ENCODE measurements at regions not wholly inside any gene's neighbourhood (a gene's known extent, or its start where the extent isn't known, plus 50 kb on each side); places are given as distances from the start of the nearest gene placed in this dataset.
"Not testable (repeated sequence)": the region's sequence is repeated elsewhere in the genome, so short reads cannot be mapped to it uniquely, and the experiment has no call there.

DNA sequence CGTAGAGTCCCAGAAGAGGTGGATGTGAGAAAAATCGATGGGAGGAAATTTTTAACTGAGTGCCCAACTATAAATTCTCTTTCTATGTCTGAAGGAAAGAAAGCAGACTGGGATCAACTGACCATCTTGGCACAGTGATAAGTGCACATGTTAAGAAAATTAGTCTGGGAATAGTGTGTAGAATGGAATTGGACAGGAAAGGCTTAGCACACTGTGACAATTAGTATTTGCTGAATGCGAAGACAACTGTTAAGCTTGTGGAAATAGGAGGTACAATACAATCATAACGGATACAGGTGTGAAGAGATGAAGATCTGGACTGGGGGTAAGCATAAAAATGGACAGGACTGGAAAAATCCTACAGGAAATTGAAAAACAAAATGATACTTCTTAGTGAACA lies 114.3 kb downstream of the FAM50B start:
- no peak for TF ChIP-seq POLR2A (IDR thresholded peaks at IDR 0.05)
- TF ChIP-seq, protein P1, sequence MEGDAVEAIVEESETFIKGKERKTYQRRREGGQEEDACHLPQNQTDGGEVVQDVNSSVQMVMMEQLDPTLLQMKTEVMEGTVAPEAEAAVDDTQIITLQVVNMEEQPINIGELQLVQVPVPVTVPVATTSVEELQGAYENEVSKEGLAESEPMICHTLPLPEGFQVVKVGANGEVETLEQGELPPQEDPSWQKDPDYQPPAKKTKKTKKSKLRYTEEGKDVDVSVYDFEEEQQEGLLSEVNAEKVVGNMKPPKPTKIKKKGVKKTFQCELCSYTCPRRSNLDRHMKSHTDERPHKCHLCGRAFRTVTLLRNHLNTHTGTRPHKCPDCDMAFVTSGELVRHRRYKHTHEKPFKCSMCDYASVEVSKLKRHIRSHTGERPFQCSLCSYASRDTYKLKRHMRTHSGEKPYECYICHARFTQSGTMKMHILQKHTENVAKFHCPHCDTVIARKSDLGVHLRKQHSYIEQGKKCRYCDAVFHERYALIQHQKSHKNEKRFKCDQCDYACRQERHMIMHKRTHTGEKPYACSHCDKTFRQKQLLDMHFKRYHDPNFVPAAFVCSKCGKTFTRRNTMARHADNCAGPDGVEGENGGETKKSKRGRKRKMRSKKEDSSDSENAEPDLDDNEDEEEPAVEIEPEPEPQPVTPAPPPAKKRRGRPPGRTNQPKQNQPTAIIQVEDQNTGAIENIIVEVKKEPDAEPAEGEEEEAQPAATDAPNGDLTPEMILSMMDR (IDR thresholded peaks at IDR 0.05) = no peak
- no peaks in the 10 kb centered on the region for H3K9me3 ChIP-seq (replicated peaks in 1 of 3)
- 70 to 80% (median 74%) methylated on average over 4 of the region's 4 CpGs for WGBS, 4 donors
- H3K4me1 ChIP-seq (replicated peaks in 1 of 2) = no peaks in the 10 kb centered on the region
- no peaks in the 10 kb centered on the region for H3K36me3 ChIP-seq (replicated peaks in 1 of 2)
- no peak for DNase-seq
- no peaks in the 10 kb centered on the region for H3K27me3 ChIP-seq
- no peak overlapping the region for H3K4me3 ChIP-seq
- H3K27ac ChIP-seq = no peak overlapping the region
- intact Hi-C loops (cut with DNase I) = no loop called here

DNA sequence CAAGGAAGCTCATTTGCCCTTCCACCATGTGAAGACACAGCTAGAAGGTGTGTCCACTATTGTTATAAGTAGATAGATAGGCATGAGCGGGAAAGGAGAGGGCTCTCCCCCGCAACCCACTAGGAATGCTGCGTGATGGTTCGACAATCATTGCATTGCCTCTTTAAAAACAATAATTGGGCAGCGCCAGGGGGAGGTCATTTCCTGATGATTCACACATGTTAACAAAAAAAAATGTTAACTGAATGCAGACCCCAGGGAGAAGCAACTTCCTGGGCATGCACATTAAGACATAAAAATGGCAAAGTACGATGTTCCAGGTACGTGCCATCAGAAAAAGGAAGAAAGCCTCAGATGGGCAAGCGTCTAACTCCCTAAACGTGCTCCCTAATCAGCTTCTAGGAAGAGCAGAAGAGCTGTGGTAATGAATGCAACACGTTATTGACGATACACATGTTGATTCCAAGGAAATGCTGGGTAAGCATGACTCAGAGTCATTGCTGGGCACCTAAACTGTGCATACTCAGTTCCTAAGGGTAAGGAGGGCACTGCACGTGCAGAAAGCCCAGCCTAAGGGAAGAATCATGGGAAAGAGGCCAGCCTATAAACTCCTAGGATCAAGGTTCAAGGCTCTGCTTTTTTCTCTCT lies 113.7 kb downstream of the FAM217A start:
- Histone ChIP-seq H3K27me3 (no peaks in the 10 kb centered on the region), H3K36me3 (replicated peaks in 1 of 2) (no peaks in the 10 kb centered on the region), H3K4me3 (no peak overlapping the region), H3K4me1 (replicated peaks in 1 of 2) (no peaks in the 10 kb centered on the region), H3K9me3 (replicated peaks in 1 of 3) (no peaks in the 10 kb centered on the region), H3K27ac (no peak overlapping the region)
- intact Hi-C loops (cut with DNase I) = no loop called here
- DNase-seq = no peak
- TF ChIP-seq, protein P1 (IDR thresholded peaks at IDR 0.05) = no peak
- TF ChIP-seq POLR2A (IDR thresholded peaks at IDR 0.05) = no peak
- 80 to 83% (median 81%) methylated on average over 12 of the region's 12 CpGs for WGBS, 4 donors

DNA sequence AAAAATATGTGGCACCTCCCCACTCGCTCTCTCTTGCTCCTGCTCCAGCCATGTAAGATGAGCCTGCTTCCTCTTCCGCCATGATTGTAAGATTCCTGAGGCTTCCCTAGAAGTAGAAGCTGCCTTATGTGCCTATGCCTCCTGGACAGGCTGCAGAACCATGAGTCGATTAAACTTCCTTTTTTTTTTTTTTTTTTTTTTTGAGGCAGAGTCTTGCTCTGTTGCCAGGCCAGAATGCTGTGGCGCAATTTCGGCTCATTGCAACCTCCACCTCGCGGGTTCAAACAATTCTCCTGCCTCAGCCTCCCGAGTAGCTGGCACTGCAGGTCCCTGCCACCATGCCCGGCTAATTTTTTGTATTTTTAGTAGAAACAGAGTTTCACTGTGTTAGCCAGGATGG lies 112.5 kb downstream of the FAM217A start:
- no peak for TF ChIP-seq POLR2A (IDR thresholded peaks at IDR 0.05)
- TF ChIP-seq, protein P1 (IDR thresholded peaks at IDR 0.05) = no peak
- no peaks in the 10 kb centered on the region for H3K9me3 ChIP-seq (replicated peaks in 1 of 3)
- 85 to 98% (median 91%) methylated on average over 9 of the region's 9 CpGs for WGBS, 4 donors
- no peak overlapping the region for H3K4me3 ChIP-seq
- intact Hi-C loops (cut with DNase I) = no loop called here
- DNase-seq = no peak
- H3K27me3 ChIP-seq = no peaks in the 10 kb centered on the region
- no peaks in the 10 kb centered on the region for H3K4me1 ChIP-seq (replicated peaks in 1 of 2)
- no peaks in the 10 kb centered on the region for H3K36me3 ChIP-seq (replicated peaks in 1 of 2)
- no peak overlapping the region for H3K27ac ChIP-seq

DNA sequence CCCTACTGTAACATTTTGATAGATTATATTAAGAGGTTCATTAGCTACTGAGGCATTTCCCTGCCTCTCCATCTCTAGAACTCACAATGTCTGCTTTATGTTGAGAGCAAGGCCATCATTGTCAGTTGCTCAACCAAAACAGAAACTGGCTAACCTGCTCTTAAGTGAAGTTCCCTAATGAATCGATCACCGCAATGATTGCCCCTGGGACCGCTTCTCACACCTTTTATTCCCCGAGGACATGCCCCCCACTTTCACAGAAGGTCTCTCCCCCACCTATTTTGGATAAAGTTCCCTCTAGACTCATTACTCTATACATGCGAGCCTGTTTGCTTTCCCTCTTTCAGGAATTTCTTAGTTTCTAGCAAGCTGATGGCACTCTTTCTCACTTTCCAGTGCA lies 108.8 kb downstream of the FAM217A start:
- 94 to 97% (median 95%) methylated on average over 5 of the region's 5 CpGs for WGBS, 4 donors
- Histone ChIP-seq H3K27me3 (no peaks in the 10 kb centered on the region), H3K4me1 (replicated peaks in 1 of 2) (no peaks in the 10 kb centered on the region), H3K9me3 (replicated peaks in 1 of 3) (no peaks in the 10 kb centered on the region), H3K4me3 (no peak overlapping the region), H3K36me3 (replicated peaks in 1 of 2) (no peaks in the 10 kb centered on the region), H3K27ac (no peak overlapping the region)
- intact Hi-C loops (cut with DNase I) = no loop called here
- DNase-seq = no peak
- no peak for TF ChIP-seq POLR2A (IDR thresholded peaks at IDR 0.05)
- TF ChIP-seq, protein P1 (IDR thresholded peaks at IDR 0.05) = no peak

DNA sequence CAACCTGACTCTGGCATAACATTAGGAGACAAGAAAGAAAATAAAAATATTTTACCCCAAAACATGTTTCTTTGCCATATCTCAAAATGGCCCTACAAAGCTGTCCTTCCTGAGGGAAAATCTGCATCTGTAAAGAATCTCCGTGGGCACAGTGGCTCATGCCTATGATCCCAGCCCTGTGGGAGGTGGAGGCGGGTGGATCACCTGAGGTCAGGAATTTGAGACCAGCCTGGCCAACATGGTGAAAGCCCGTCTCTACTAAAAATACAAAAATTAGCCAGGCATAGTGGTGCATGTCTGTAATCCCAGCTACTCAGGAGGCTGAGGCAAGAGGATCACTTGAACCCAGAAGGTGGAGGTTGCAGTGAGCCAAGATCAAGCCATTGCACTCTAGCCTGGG lies 105.8 kb downstream of the FAM217A start:
- H3K27me3 ChIP-seq; H3K36me3 ChIP-seq (replicated peaks in 1 of 2); H3K4me1 ChIP-seq (replicated peaks in 1 of 2); H3K4me3 ChIP-seq; intact Hi-C loops (cut with DNase I); DNase-seq; H3K27ac ChIP-seq; H3K9me3 ChIP-seq (replicated peaks in 1 of 3): not testable (repeated sequence)
- 92 to 94% (median 93%) methylated on average over 3 of the region's 3 CpGs for WGBS, 4 donors

Measured in adrenal gland (tissue), 9 donors.